GM21423 (cell line): ENCODE measurements at regions not wholly inside any gene's neighbourhood (a gene's known extent, or its start where the extent isn't known, plus 50 kb on each side); places are given as distances from the start of the nearest gene placed in this dataset.
"Not testable (repeated sequence)": the region's sequence is repeated elsewhere in the genome, so short reads cannot be mapped to it uniquely, and the experiment has no call there.

ENCODE experiments used
- ATAC-seq: cut with Tn5 transposase; IDR thresholded peaks from one replicate; pipeline ENCODE4 v1.9.1; 2021; ENCODE audit warnings: mild to moderate bottlenecking, moderate library complexity; ENCODE audit not compliant: unreplicated experiment

- ATAC-seq: no peak
Measured at GRCh38 chr18:59057493-59057795, 82.2 kb upstream of the SEC11C start.

- no peak for ATAC-seq
Measured at GRCh38 chr18:59057969-59058368, 81.7 kb upstream of the SEC11C start.

GRCh38 chr18:59059140-59059539 lies 80.5 kb upstream of the SEC11C start:
- ATAC-seq: no peak

GRCh38 chr18:59060551-59060950 lies 79.1 kb upstream of the SEC11C start:
- ATAC-seq: no peak

- ATAC-seq: no peak
Measured at GRCh38 chr18:59061914-59062642, 77.6 kb upstream of the SEC11C start.

GRCh38 chr18:59062643-59063006 lies 77.1 kb upstream of the SEC11C start:
- no peak for ATAC-seq

- peak; percentile 53 for ATAC-seq
Measured at GRCh38 chr18:59063300-59063906, 76.3 kb upstream of the SEC11C start.

- no peak for ATAC-seq
Measured at GRCh38 chr18:59063912-59064311, 75.8 kb upstream of the SEC11C start.

GRCh38 chr18:59065684-59066083 lies 74.0 kb upstream of the SEC11C start:
- ATAC-seq: no peak

- ATAC-seq: no peak
Measured at GRCh38 chr18:59067873-59068272, 71.8 kb upstream of the SEC11C start.

- ATAC-seq: no peak
Measured at GRCh38 chr18:59068276-59069071, 71.2 kb upstream of the SEC11C start.

GRCh38 chr18:59070181-59070912 lies 69.3 kb upstream of the SEC11C start:
- peak; percentile 75 for ATAC-seq

GRCh38 chr18:59072727-59073421 lies 66.8 kb upstream of the SEC11C start:
- no peak for ATAC-seq

GRCh38 chr18:59075923-59076322 lies 63.8 kb upstream of the SEC11C start:
- no peak for ATAC-seq

GRCh38 chr18:59079264-59079663 lies 60.4 kb upstream of the SEC11C start:
- ATAC-seq: no peak

GRCh38 chr18:59079687-59080501 lies 59.8 kb upstream of the SEC11C start:
- not testable (repeated sequence) for ATAC-seq

- ATAC-seq: no peak
Measured at GRCh38 chr18:59083136-59083818, 56.4 kb upstream of the SEC11C start.

GRCh38 chr18:59085126-59085794 lies 54.4 kb upstream of the SEC11C start:
- no peak for ATAC-seq

GRCh38 chr18:59085797-59086196 lies 53.9 kb upstream of the SEC11C start:
- no peak for ATAC-seq
